ENCODE measurements at regions not wholly inside any gene's neighbourhood (a gene's known extent, or its start where the extent isn't known, plus 50 kb on each side); places are given as distances from the start of the nearest gene placed in this dataset.
"Not testable (repeated sequence)": the region's sequence is repeated elsewhere in the genome, so short reads cannot be mapped to it uniquely, and the experiment has no call there.

DNA sequence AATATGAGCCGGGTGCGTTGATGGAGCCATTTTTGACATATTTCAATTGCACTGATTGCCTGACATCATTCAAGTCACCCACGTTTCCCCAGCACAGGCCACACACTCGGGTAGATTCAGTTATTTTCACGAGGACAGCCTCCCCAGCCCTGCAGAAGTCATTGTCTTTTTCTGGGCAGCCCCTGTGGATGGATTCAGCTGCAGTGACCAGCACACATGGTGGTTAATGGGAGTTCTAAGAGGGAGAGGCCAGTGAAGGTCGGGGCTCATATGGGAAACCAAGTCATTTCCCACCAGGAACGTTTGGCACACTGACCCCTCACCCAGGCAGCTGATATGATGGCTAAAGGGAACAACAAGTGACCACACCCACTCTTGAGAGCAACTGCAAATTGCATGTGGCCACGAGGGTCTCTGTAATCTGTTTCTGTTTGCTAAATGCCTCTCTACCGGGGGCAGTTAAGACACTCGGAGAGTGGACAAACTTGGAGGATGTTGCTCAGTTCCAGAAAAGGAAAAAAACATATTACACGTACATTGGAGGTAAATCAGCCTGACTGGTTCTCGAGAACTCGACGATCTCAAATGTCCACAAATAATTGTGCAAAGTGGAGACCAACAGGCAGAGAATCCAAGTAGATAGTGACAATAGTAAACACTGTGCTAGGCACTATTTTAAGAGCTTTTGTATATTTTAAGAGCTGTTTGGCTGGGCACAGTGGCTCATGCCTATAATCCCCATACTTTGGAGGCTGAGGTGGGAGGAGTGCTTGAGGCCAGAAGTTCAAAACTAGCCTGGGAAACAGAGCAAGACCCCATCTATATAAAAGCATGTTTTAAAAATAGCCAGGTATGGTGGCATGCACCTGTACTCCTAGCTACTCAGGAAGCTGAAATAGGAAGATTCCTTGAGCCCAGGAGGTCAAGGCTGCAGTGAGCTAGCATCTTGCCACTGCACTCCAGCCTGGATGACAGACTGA lies 167.2 kb upstream of the IRF2BP2 start:
- DNase-seq (ENCODE audit: low spot score), result no peak

DNA sequence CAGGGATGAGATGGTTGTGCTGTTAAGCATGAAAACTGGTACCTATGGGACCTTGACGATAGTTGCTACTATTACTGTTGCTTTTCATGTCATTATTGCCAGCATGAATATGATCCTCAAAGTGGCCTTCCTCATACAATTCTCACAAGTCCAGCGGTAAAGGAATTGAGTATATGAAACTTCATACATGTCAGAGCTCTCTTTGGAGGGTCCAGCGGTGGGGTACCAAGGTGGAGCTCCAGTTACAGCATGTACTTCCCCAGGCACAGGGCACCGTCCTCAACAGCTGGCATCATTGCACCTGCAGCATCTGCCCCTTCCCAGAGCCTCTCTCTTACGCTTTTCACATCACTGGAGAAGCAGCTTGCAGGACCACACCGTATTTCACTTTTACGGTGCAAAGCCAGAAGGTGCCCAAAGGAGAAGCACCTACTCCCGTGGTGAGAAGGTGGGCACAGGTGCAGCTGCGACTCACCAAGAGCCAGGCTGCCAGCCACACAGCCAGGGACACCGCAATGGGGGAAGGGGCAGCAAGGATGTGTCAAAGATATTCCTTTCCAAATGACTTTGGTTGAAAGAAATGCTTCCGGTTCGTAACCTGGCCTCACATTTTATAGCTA lies 166.4 kb upstream of the IRF2BP2 start:
- no peak for DNase-seq (ENCODE audit: low spot score)

DNA sequence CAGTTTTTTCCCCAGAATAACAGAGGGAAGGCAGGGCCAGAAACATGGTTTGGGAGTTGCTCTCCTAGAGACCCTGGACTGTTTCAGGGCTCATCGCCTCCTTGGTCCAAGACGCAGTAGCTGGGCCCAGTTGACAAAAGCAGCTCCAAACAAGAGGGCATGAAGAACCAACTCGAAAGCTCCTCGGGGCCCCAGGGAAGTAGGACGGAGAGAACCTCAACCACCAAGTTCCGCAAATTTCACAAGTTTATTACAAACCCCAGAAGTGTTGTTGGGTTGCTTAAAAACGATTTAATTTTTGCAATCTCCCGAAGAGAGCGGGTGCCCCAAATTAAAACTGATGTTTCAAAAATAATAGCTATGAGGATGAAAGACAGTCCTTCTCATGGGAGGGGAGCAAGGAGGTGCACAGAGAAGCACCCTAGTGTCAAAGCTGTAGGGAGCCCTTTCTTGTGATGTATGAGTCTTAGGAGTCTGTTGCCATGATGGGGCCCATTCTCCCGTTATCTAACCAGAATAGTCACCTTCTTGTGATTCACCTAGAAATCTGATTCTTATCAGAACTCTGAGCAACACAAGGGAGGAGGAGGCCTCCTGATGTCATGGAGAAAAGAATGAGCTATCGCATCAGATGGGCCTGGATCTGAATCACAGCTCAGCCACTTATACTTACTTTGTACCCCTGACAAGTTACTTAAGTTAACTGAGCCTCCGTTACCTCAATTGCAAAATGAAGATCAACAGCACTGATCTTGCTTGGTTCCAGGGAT lies 165.7 kb upstream of the IRF2BP2 start:
- DNase-seq (ENCODE audit: low spot score), result no peak

DNA sequence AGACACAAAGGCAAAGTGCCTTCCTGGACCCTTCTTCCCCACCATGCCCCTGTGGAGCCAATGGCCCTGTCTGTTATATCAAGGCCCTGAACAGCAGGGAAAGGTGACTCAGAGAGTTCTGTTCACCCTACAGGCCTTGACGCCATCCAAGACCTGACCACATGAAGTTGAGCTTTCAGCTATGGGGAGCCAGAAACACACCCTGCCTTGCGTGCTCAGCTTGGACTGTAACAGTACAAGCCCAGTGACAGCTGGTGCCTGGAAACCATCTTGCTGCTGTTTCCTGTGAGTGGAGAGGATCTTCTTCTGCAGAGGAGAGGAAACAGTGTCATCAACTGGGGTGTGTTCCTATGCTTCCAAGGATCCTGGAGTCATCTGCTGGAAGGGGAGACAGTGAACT lies 165.0 kb upstream of the IRF2BP2 start:
- no peak for DNase-seq (ENCODE audit: low spot score)

DNA sequence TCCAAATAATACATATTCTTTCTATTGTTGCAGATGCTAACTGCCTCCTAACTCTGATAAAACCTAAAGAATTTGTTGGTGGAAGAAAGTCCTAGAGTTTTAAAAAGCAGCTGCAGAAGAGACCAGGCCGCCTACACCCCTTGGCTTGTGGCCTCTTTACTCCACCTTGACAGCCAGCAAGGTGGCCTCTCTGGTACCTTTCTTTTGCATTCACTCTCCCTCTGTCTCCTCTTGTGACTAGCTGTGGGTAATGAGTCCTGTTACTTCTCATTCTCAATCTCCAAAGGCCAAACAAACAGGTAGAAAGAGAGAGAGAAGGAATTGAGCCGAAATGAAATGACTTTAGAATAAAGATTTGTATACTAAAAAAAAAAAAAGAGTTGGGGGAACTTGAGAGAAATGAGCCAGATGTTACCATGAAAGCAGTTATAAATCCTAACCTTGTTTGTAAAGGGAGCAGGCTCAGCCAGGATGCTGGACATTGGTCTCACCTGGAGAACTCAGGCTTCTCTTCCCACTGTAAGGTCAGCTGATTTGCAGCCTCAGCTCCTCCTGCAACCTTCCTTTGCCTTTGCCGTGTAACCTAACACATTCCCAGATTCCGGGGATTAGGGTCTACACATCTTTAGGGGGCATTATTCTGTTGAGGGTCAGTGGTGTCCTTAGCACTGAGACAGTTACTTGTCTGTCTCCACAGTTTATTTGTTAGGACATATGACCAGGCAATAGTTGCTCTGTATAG lies 164.1 kb upstream of the IRF2BP2 start:
- no peak for DNase-seq (ENCODE audit: low spot score)

DNA sequence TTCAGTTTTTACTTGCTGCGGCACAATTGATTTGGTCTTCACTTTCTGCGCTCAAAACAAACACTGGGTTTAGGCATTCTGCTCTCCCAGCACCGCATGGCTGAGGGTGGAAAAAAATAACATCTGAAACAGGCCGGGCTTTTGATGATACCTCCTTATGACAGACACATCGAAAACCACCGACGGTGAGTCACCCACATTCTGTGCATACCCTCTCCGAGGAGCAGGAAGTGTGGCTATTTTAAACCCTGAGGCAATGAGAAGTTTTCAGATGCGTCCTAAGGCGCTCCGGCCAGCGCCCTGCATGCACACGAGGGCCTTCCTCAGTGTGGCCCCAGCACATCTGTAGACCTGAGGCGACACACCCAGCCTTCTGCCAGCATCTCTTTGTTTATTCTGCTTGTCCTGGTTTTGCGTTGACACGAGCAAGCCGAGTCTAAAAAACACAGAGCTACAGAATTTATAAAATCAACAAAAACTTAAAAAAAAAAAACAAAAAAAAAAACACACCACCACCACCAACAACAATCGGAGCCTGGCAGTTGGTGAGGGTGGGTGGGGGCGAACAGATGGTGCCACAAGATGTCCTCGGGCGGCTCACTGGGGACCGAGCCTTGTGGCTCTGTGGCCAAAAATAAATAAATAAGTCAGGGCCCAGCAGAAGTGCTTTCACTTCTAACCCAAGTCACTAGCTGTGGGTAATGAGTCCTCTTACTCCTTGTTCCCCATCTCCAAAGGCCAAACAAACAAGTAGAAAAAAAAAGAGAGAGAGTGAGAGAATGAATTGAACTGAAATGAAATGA lies 162.6 kb upstream of the IRF2BP2 start:
- DNase-seq (ENCODE audit: low spot score), result peak; percentile 69

DNA sequence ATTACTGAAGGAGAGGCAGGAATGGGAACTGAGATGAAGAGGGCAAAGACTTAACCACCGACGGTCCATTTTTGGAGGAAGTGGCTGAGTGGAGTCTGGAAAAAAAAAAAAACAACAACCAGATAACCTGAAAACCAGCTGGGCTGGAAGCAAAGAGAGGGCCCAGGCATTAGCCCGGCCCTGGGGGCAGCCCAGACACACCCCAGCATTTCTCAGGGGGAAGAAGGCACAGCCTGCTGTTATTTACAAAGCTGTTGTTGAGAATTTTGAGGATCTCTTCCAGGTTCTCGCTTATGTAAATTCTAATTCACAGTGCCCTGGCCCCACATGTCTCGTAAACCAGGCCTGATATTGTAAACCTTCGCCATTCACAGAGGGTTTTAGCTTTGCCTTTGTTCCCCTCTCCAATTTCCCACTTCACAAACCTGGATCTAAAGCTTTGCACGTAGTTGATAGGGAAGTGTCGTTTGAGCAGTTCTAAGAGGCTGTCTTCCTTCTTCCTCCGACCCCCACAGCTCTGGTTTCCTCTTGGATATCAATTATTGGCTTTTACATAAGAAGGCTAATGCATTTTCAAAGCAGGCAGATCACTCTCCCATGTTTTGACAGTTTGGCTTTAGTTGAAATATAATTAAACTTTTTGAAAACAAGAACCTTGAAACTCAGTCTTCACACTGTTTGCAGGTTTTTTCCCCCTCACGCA lies 161.8 kb upstream of the IRF2BP2 start:
- no peak for DNase-seq (ENCODE audit: low spot score)

DNA sequence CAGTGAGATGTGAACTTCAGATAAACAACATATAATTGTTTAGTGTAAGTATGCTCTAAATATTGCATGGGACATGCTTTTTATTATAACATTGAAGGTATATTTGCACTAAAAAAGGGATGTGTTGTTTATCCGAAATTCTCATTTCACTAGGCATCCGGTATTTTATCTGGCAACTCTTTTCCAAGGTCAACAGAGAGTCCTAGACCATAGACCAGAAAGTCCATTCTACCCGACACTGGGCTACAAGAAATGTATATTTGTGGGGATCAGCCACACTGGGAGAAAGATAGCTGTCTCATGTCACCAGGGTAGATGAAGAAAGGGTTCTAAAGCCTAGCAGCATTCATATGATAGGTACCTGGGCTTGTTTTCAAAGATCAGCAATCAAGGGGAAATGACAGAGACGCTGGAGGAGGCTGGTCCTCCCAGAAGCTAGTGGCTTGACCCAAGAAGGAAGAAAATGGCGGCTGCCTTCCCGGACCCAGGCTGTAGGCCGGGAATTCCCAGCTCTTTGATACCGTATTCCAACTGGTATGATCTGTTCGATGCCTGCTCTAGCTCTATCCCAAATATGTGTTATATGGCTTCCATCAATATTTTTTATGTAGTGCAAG lies 161.1 kb upstream of the IRF2BP2 start:
- no peak for DNase-seq (ENCODE audit: low spot score)

DNA sequence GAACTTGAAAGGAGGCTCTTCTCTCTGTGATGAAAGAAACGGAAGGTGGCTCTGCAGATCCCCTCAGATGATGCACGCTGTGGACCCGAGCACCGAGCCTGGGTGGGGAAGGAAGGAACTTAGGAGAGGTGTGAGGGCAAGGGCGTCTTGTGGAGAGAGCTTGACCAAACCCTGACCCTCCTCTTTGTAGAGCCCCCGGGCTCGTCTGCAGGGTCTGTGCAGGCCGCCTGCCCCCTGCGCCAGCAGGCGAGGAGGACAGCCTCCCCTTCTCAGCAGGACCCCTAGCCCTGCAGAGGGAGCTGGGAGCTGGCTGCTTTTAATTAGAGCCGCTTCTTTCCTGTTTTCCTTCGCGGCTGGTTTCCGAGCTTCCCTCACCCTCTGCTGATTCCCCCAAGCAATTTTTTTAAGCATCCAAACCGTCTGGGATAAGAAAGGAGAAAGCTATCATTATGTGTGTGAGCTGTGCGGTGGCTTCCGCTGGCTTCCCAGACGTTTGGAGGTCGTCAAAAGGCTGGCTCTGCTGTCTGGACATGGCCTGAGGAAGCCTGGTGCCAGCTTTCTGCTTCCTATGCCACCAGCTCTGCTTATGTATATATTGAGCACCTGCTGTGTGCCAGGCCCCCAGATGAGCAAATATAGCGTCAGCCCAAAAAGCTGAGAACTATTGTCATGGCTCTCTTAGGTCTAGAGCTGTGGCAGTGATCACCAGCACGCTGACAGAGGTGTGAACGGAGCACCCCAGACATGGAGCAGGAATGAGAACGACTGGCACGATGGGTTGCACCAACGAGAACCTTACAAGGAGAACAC lies 160.2 kb upstream of the IRF2BP2 start:
- DNase-seq (ENCODE audit: low spot score), result no peak

DNA sequence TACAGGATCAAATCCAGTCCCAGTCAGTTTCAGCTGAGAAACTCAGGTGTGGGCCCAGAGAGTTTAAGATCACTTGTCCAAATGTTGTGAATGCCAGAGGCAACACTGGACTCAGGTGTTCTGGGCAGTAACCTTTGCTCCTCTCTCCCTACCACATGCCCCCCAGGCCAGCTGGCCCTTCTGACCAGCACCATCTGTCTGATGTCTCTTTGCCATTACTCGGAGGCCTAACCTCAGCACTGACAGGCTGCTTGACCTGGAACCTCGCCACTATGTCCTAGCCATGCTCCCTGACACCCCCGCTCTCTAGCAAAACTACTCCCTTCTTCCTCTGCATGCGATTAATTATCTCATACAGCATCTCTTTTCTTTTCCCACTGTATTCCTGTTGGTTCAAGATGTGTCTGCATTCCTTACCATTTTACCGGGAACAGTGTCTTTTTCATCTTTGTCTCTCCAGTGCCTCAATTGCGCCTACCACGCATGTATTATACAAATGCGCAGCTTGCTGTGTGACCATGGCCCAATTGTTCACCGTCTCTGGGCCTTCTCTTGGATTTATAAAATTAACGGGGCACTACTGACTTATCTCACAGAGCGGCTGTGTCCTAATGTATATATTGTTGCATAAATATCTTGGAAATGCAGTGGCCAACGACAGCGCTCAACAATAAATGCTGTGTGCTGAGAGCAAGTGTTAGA lies 159.5 kb upstream of the IRF2BP2 start:
- DNase-seq (ENCODE audit: low spot score), result no peak

DNA sequence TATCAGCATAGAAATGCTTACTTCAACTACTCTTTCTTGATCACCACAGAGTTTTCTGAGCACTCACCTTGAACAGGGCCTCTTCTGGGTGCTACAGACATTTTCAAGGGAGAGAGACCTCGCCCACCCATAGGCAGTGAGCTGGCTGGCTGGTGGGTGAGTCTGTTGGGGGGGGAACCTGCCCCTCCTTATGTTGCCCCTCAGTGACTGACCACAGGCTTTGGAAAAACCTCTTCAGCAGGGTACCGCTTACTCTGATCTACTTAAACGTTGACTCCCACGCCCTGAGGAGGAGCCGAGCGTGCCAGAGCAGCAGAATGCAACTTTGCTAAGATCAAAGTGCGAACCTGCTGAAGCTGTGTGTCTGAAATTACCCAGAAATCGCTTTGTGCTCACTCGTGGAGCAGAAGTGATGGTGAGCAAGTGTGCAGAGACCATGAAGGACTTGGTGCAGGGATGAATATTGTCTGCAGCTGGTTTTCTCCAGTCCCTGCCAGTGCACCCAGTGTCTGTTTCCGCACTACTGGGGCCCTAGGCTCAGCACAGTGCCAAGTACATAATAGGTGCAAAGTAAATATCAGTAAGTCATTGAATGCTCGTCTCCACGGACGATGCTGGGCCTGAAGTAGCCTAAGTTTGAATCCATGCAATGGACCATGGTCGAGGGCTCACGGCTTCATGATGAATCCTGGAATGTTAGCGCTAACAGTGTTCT lies 158.7 kb upstream of the IRF2BP2 start:
- DNase-seq (ENCODE audit: low spot score), result no peak

DNA sequence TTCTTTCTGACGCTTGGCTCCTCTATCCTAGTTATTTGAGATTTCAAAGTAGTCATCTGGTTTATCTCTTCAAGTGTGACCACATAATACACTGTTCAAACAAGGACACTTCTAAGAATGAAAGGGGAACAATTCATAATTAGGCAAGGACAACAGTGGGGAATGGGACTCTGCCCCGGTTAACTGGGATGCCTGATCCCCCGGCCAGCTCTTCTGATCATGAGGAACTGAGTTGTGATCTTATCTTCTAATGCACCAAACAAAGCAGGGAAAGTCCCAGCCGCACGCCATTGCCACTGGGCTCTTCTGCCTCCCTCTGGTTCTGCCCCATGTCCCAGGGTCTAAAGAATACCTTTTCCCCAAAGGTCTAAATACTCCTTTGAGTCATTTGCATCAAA lies 158.2 kb upstream of the IRF2BP2 start:
- no peak for DNase-seq (ENCODE audit: low spot score)

DNA sequence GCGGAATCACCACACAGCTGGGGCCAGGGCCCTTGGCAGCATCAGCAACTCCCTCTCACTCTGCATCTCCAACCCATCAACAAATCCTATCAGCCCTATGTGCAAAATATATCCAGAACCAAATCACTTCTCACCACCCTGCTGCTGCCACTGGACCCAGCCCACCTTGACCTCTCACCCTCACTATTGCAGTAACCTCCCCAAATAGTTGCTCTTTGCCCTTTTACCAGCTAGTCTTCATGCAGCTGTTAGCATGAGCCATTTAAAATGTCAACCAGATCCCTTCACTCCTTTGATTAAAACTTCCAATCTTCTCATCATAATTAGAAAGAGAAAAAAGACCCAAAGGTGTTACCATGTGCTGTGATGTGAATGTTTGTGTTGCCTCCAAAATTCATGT lies 155.7 kb upstream of the IRF2BP2 start:
- DNase-seq (ENCODE audit: low spot score), result no peak

DNA sequence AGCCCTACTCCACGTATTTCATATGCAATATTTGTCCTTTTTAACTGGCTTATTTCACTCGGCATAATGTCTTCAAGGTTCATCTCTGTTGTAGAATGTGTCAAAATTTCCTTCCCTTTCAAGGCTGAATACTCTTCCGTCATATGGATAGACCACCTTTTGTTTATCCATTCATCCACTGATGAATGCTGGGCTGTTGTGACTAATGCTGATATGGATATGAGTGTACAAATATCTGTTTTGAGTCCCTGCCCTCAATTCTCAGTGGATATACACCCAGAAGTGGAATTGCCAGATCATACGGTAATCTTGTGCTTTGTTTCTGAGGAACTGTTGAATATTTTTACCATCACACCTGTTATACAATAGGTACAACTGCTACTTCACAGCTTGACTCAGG lies 155.2 kb upstream of the IRF2BP2 start:
- no peak for DNase-seq (ENCODE audit: low spot score)

DNA sequence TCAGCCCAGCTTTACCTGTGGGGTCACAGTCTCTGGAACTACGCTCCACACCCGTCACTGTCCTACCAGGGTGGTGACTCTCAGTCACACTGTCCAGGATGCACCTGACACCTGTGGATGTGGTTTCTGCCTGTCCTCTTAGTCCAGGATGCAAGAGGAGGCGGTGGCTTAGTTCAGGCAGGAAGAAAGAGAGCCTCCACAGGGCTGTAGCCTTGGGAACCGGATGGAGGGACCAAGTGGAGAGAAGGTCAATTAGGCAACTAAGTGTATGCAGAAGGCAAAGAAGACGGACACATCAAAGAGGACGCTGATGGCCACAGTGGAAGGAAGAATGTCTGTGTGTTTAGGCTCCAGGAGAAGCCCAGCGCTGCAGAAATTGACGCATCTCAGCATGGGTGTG lies 153.9 kb upstream of the IRF2BP2 start:
- DNase-seq (ENCODE audit: low spot score), result no peak

DNA sequence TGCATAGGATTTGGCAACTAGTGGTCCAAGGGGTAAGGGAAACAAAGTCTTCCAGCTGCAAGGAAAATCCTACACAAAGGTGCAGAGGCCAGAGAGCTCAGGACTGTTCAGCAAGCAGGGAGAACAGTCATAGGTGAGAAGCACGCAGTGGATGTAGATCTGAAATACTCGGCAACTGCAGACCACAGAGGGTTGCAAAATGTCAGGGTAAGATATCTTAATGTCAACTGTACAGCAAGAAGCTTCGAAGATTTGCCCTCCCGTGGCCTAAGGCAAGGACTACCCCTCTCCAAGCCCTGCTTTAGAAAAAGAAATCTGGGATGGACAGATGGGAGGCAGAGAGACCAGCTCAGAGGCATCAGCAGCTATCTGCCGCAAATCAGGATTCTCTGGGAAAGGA lies 153.4 kb upstream of the IRF2BP2 start:
- DNase-seq (ENCODE audit: low spot score), result no peak

DNA sequence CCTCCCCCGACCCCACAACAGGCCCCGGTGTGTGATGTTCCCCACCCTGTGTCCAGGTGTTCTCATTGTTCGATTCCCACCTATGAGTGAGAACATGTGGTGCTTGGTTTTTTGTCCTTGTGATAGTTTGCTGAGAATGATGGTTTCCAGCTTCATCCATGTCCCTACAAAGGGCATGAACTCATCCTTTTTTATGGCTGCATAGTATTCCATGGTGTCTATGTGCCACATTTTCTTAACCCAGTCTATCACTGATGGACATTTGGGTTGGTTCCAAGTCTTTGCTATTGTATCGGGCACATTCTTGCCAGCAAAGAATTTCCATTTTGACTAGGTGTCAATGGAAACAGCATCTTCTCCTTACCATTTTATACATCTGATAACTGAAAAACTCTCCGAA lies 152.1 kb upstream of the IRF2BP2 start:
- DNase-seq (ENCODE audit: low spot score), result not testable (repeated sequence)

DNA sequence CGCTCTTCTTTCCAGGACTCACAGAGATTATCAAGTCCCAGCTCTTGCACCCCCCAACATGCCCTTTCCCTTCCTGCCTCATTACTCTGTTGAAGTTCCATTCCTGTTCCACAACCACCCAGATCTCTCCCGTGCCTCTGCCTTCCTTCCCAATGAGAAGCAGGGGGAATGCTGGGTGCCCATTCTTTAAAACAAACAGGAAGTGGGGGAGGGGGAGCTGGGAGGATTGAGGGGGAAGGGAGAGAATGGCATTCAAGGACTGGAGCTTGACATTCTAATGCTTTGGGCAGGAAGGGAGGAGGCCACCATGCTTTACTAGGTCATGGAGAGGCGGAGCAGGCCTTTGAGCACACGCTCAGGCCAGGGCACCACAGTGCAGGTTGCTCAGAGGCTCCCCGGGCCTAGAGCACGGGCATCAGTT lies 150.3 kb upstream of the IRF2BP2 start:
- DNase-seq (ENCODE audit: low spot score), result no peak

All from pons (tissue), 1 donor.